SK-N-SH treated with all-trans-retinoic acid at 6 μM for 48 hours (cell line): ENCODE measurements at regions not wholly inside any gene's neighbourhood (a gene's known extent, or its start where the extent isn't known, plus 50 kb on each side); places are given as distances from the start of the nearest gene placed in this dataset.

Source experiments
- ARNTL ChIP-seq: fragments of 450-650 bp; formaldehyde crosslinking; IDR thresholded peaks from 2 replicates; pipeline ENCODE4 v1.5.0; 2020; ENCODE audit warnings: low read depth, mild to moderate bottlenecking, moderate library complexity, borderline replicate concordance
- PATZ1 ChIP-seq: fragments of 250-450 bp; sonication (Bioruptor Pico); IDR thresholded peaks from 2 replicates; pipeline ENCODE4 v1.8.0; 2020; ENCODE audit warnings: mild to moderate bottlenecking, moderate library complexity, borderline replicate concordance
- RARB ChIP-seq: fragments of 250-450 bp; sonication (Bioruptor Pico); IDR thresholded peaks from 2 replicates; pipeline ENCODE4 v1.8.0; 2021; ENCODE audit warnings: mild to moderate bottlenecking, moderate library complexity
- SNAI2 ChIP-seq: fragments of 250-450 bp; sonication (Bioruptor Pico); IDR thresholded peaks from 2 replicates; pipeline ENCODE4 v1.5.0; 2020; ENCODE audit warnings: mild to moderate bottlenecking, moderate library complexity
- ZC3H10 ChIP-seq: fragments of 250-450 bp; sonication (Bioruptor Pico); IDR thresholded peaks from 2 replicates; pipeline ENCODE4 v1.5.1; 2021; ENCODE audit warnings: mild to moderate bottlenecking, moderate library complexity
- ZFP3 ChIP-seq: fragments of 250-450 bp; sonication (Bioruptor Pico); IDR thresholded peaks from 2 replicates; pipeline ENCODE4 v1.5.0; 2020; ENCODE audit warnings: mild to moderate bottlenecking, moderate library complexity

GRCh38 chr2:65812887-65813286 lies 380.5 kb upstream of the SPRED2 start:
- TF ChIP-seq SNAI2 (no peak), PATZ1 (CRISPR knock-in tag) (no peak), ARNTL (CRISPR knock-in tag) (no peak), RARB (CRISPR knock-in tag) (no peak), ZFP3 (CRISPR knock-in tag) (no peak), ZC3H10 (CRISPR knock-in tag) (no peak)
